BE2C (cell line): ENCODE measurements at regions not wholly inside any gene's neighbourhood (a gene's known extent, or its start where the extent isn't known, plus 50 kb on each side); places are given as distances from the start of the nearest gene placed in this dataset.
"Not testable (repeated sequence)": the region's sequence is repeated elsewhere in the genome, so short reads cannot be mapped to it uniquely, and the experiment has no call there.

Source experiments
- DNase-seq: peaks from one replicate; pipeline ENCODE4 v3.0.0-alpha.2; 2020
- H3K27me3 ChIP-seq: fragments of 250-450 bp; sonication (Bioruptor Pico); 2 replicates; pipeline ENCODE4 v1.5.1; 2020; ENCODE audit warnings: mild to moderate bottlenecking
- H3K36me3 ChIP-seq: fragments of 250-450 bp; sonication (Bioruptor Pico); 2 replicates; pipeline ENCODE4 v1.5.1; 2020; ENCODE audit warnings: mild to moderate bottlenecking
- H3K4me1 ChIP-seq: fragments of 250-450 bp; sonication (Bioruptor Pico); 2 replicates; pipeline ENCODE4 v1.5.1; 2020
- H3K4me3 ChIP-seq: 2 replicates; pipeline ENCODE4 v1.5.1; 2011; ENCODE audit warnings: low read depth, low read length
- H3K9me3 ChIP-seq: fragments of 250-450 bp; sonication (Bioruptor Pico); 2 replicates; pipeline ENCODE4 v1.5.1; 2020
- CTCF ChIP-seq: IDR thresholded peaks from 2 replicates; pipeline ENCODE4 v1.5.1; 2012; ENCODE audit warnings: mild to moderate bottlenecking, low read depth, low read length

GRCh38 chr18:38790303-38790702, 1224.7 kb upstream of the CELF4 start:
- no peak for TF ChIP-seq CTCF

GRCh38 chr18:38789141-38789540, 1223.5 kb upstream of the CELF4 start:
- no peaks in the 10 kb centered on the region for H3K4me1 ChIP-seq
- no peak for DNase-seq
- no peak overlapping the region for H3K4me3 ChIP-seq
- H3K9me3 ChIP-seq, result no peaks in the 10 kb centered on the region
- no peaks in the 10 kb centered on the region for H3K36me3 ChIP-seq
- no peak for TF ChIP-seq CTCF
- H3K27me3 ChIP-seq, result no peaks in the 10 kb centered on the region

More at GRCh38 chr18:38790303-38790702, 1224.7 kb upstream of the CELF4 start:
- Histone ChIP-seq H3K4me3 (no peak overlapping the region), H3K4me1 (no peaks in the 10 kb centered on the region), H3K9me3 (no peaks in the 10 kb centered on the region), H3K27me3 (no peaks in the 10 kb centered on the region), H3K36me3 (no peaks in the 10 kb centered on the region)
- no peak for DNase-seq

GRCh38 chr18:38786906-38787305, 1221.3 kb upstream of the CELF4 start:
- DNase-seq, result no peak
- H3K9me3 ChIP-seq, result no peaks in the 10 kb centered on the region
- no peak for TF ChIP-seq CTCF
- H3K4me3 ChIP-seq, result no peak overlapping the region
- no peaks in the 10 kb centered on the region for H3K27me3 ChIP-seq
- no peaks in the 10 kb centered on the region for H3K4me1 ChIP-seq
- H3K36me3 ChIP-seq, result no peaks in the 10 kb centered on the region

- not testable (repeated sequence) for H3K9me3 ChIP-seq, H3K4me3 ChIP-seq, H3K4me1 ChIP-seq, H3K36me3 ChIP-seq, H3K27me3 ChIP-seq, DNase-seq
Measured at GRCh38 chr18:38771620-38772019, 1206.0 kb upstream of the CELF4 start.

- Histone ChIP-seq H3K9me3 (no peaks in the 10 kb centered on the region), H3K27me3 (no peaks in the 10 kb centered on the region), H3K4me1 (no peaks in the 10 kb centered on the region), H3K4me3 (no peak overlapping the region), H3K36me3 (no peaks in the 10 kb centered on the region)
- TF ChIP-seq CTCF, result no peak
- DNase-seq, result no peak
Measured at GRCh38 chr18:38768504-38768903, 1202.9 kb upstream of the CELF4 start.

GRCh38 chr18:38759457-38759856, 1193.9 kb upstream of the CELF4 start:
- Histone ChIP-seq H3K4me1 (no peaks in the 10 kb centered on the region), H3K36me3 (no peaks in the 10 kb centered on the region), H3K27me3 (no peaks in the 10 kb centered on the region), H3K4me3 (no peak overlapping the region), H3K9me3 (no peaks in the 10 kb centered on the region)
- no peak for TF ChIP-seq CTCF
- no peak for DNase-seq

- no peaks in the 10 kb centered on the region for H3K4me1 ChIP-seq
- H3K4me3 ChIP-seq, result no peak overlapping the region
- H3K36me3 ChIP-seq, result no peaks in the 10 kb centered on the region
- no peaks in the 10 kb centered on the region for H3K27me3 ChIP-seq
- no peak for TF ChIP-seq CTCF
- H3K9me3 ChIP-seq, result no peaks in the 10 kb centered on the region
- DNase-seq, result no peak
Measured at GRCh38 chr18:38756436-38756835, 1190.8 kb upstream of the CELF4 start.
